H1 (cell line): ENCODE measurements at regions not wholly inside any gene's neighbourhood (a gene's known extent, or its start where the extent isn't known, plus 50 kb on each side); places are given as distances from the start of the nearest gene placed in this dataset.

Experiments
- CTCF ChIA-PET: fragments of 300-600 bp; sonication (Branson Sonifier 250); formaldehyde crosslinking; loops from one replicate; lab custom pipeline; 2021; ENCODE audit not compliant: partially characterized antibody; lab: Charles Lee
- POLR2A ChIA-PET: fragments of 300-600 bp; sonication (Branson Sonifier 250); formaldehyde crosslinking; loops from one replicate; lab custom pipeline; 2021; ENCODE audit warnings: inconsistent platforms; ENCODE audit not compliant: partially characterized antibody; lab: Charles Lee
- DNase-seq, 2 experiments: peaks; one replicate each; pipeline versions ENCODE4 v3.0.0 to v3.0.0-alpha.2; 2010 to 2022; ENCODE audit warnings: low spot score in 2 of 2, low read depth in 1 of 2, mixed read lengths in 1 of 2
- FAIRE-seq: peaks from 2 replicates; lab custom pipeline; 2011; peaks lifted over from hg19 to GRCh38; lab: Jason Lieb, UNC
- H2AFZ ChIP-seq: 2 replicates; pipeline ENCODE4 v1.8.1; 2012; ENCODE audit warnings: low read length, inconsistent platforms
- H2AK5ac ChIP-seq: 2 replicates; pipeline ENCODE4 v1.6.1; 2013; ENCODE audit warnings: low read depth, low read length
- H2BK120ac ChIP-seq: replicated peaks from 2 replicates; pipeline ENCODE3; 2013; ENCODE audit warnings: low read depth, low read length, inconsistent platforms
- H2BK12ac ChIP-seq: 2 replicates; pipeline ENCODE4 v1.6.1; 2013; ENCODE audit warnings: low read depth, low read length
- H2BK15ac ChIP-seq: 2 replicates; pipeline ENCODE4 v1.6.1; 2013; ENCODE audit warnings: low read length
- H2BK20ac ChIP-seq: 2 replicates; pipeline ENCODE4 v1.6.1; 2013; ENCODE audit warnings: low read length
- H2BK5ac ChIP-seq: 2 replicates; pipeline ENCODE4 v1.6.1; 2013; ENCODE audit warnings: low read depth, low read length
- H3K14ac ChIP-seq: 2 replicates; pipeline ENCODE4 v1.6.1; 2013; ENCODE audit warnings: inconsistent platforms; ENCODE audit not compliant: insufficient read length
- H3K18ac ChIP-seq: 2 replicates; pipeline ENCODE4 v1.6.1; 2013; ENCODE audit warnings: low read length; ENCODE audit errors: extremely low read depth
- H3K23ac ChIP-seq: 2 replicates; pipeline ENCODE4 v1.6.1; 2013; ENCODE audit warnings: inconsistent platforms; ENCODE audit not compliant: insufficient read length
- H3K23me2 ChIP-seq: 2 replicates; pipeline ENCODE4 v1.6.1; 2013; ENCODE audit warnings: low read depth, low read length
- H3K27ac ChIP-seq: 2 replicates; pipeline ENCODE4 v1.6.1; 2011; ENCODE audit warnings: low read depth, low read length, inconsistent platforms
- H3K27me3 ChIP-seq, 4 experiments: replicated peaks in 1 of 4; 1 replicate in 1 of 4; 2 replicates in 3 of 4; pipeline versions ENCODE4 v1.6.1 to v1.8.1; 2011 to 2013; ENCODE audit warnings: low read length in 3 of 4, mild to moderate bottlenecking in 3 of 4, inconsistent platforms in 2 of 4, mixed read lengths in 2 of 4, moderate library complexity in 1 of 4; ENCODE audit not compliant: control insufficient read depth in 3 of 4, insufficient read depth in 3 of 4; ENCODE audit errors: extremely low read depth in 1 of 4
- H3K36me3 ChIP-seq, 4 experiments: 2 replicates each; pipeline versions ENCODE4 v1.6.1 to v1.8.1; 2011 to 2013; ENCODE audit warnings: mild to moderate bottlenecking in 4 of 4, low read length in 3 of 4, moderate library complexity in 2 of 4, control low read depth in 1 of 4, inconsistent platforms in 1 of 4; ENCODE audit not compliant: insufficient read depth in 4 of 4, control insufficient read depth in 2 of 4
- H3K4ac ChIP-seq: replicated peaks from 2 replicates; pipeline ENCODE3; 2013; ENCODE audit warnings: low read length, low read depth, mixed read lengths, inconsistent platforms; ENCODE audit not compliant: insufficient read length
- H3K4me1 ChIP-seq, 4 experiments: replicated peaks in 1 of 4; 1 replicate in 1 of 4; 2 replicates in 3 of 4; pipeline versions ENCODE4 v1.6.1 to v1.8.1; 2011 to 2013; ENCODE audit warnings: low read length in 3 of 4, inconsistent platforms in 2 of 4, mixed read lengths in 1 of 4; ENCODE audit not compliant: insufficient read depth in 4 of 4, control insufficient read depth in 3 of 4
- H3K4me2 ChIP-seq, 2 experiments: 2 replicates each; pipeline versions ENCODE4 v1.6.1 to v1.8.1; 2011 to 2013; ENCODE audit warnings: low read depth in 2 of 2, low read length in 2 of 2, control low read depth in 1 of 2, inconsistent platforms in 1 of 2, mild to moderate bottlenecking in 1 of 2; ENCODE audit not compliant: insufficient read depth in 1 of 2
- H3K4me3 ChIP-seq, 4 experiments: fragments of 200-600, 300-600 bp in 1 of 4; sonication (generic), shearing (Covaris generic), sonication (Bioruptor Twin) in 1 of 4; 2 replicates each; pipeline versions ENCODE4 v1.5.1 to v1.8.1; 2011 to 2016; ENCODE audit warnings: low read length in 4 of 4, low read depth in 3 of 4, control low read depth in 2 of 4, inconsistent platforms in 2 of 4, mild to moderate bottlenecking in 2 of 4, mixed read lengths in 1 of 4, moderate library complexity in 1 of 4; ENCODE audit not compliant: insufficient read depth in 2 of 4; ENCODE audit errors: extremely low read depth in 1 of 4
- H3K56ac ChIP-seq: replicated peaks from 2 replicates; pipeline ENCODE3; 2013; ENCODE audit warnings: low read depth, mild to moderate bottlenecking, mixed read lengths, low read length, inconsistent platforms; ENCODE audit not compliant: insufficient read length
- H3K79me1 ChIP-seq: 2 replicates; pipeline ENCODE4 v1.6.1; 2013; ENCODE audit warnings: low read depth, low read length, control low read depth
- H3K79me2 ChIP-seq, 2 experiments: 2 replicates each; pipeline versions ENCODE4 v1.6.1 to v1.8.1; 2012 to 2013; ENCODE audit warnings: low read length in 2 of 2, mild to moderate bottlenecking in 2 of 2, inconsistent platforms in 1 of 2; ENCODE audit not compliant: insufficient read depth in 2 of 2, control insufficient read depth in 1 of 2
- H3K9ac ChIP-seq, 4 experiments: replicated peaks in 1 of 4; 1 replicate in 1 of 4; 2 replicates in 3 of 4; pipeline versions ENCODE4 v1.6.1 to v1.8.1; 2011 to 2013; ENCODE audit warnings: low read depth in 3 of 4, low read length in 3 of 4, control low read depth in 2 of 4, mild to moderate bottlenecking in 2 of 4, moderate library complexity in 2 of 4, inconsistent platforms in 1 of 4; ENCODE audit errors: extremely low read depth in 1 of 4
- H3K9me3 ChIP-seq, 2 experiments: 2 replicates each; pipeline versions ENCODE4 v1.6.1 to v1.8.1; 2012 to 2013; ENCODE audit warnings: mild to moderate bottlenecking in 2 of 2, moderate library complexity in 2 of 2, control low read depth in 1 of 2, inconsistent platforms in 1 of 2, low read depth in 1 of 2, low read length in 1 of 2, mixed read lengths in 1 of 2; ENCODE audit not compliant: insufficient read depth in 2 of 2
- H4K20me1 ChIP-seq, 2 experiments: replicated peaks in 1 of 2; 2 replicates each; pipeline versions ENCODE3 to v1.8.1; 2011 to 2013; ENCODE audit warnings: inconsistent platforms in 2 of 2, low read length in 2 of 2, mild to moderate bottlenecking in 1 of 2; ENCODE audit not compliant: insufficient read depth in 2 of 2, control insufficient read depth in 1 of 2
- H4K5ac ChIP-seq: 2 replicates; pipeline ENCODE4 v1.6.1; 2013; ENCODE audit warnings: low read length, low read depth, mixed read lengths, inconsistent platforms; ENCODE audit not compliant: insufficient read length
- H4K8ac ChIP-seq: 2 replicates; pipeline ENCODE4 v1.8.0; 2013; ENCODE audit warnings: mild to moderate bottlenecking, moderate library complexity, low read length, inconsistent platforms; ENCODE audit not compliant: insufficient read depth; ENCODE audit errors: extremely low read depth
- H4K91ac ChIP-seq: replicated peaks from 2 replicates; pipeline ENCODE3; 2013; ENCODE audit warnings: low read length, mixed read lengths, inconsistent platforms; ENCODE audit not compliant: insufficient read length
- BRCA1 ChIP-seq: IDR thresholded peaks from 2 replicates; pipeline ENCODE4 v1.6.1; 2012; ENCODE audit warnings: low read depth, low read length, improper control_type of control experiment
- CHD1 ChIP-seq: IDR thresholded peaks from 2 replicates; pipeline ENCODE4 v1.6.1; 2012; ENCODE audit warnings: low read depth, low read length, improper control_type of control experiment
- JUN ChIP-seq: IDR thresholded peaks from 2 replicates; pipeline ENCODE4 v1.6.1; 2011; ENCODE audit warnings: low read depth, mild to moderate bottlenecking, improper control_type of control experiment, low read length
- KDM5A ChIP-seq: fragments of 200-600 bp; IDR thresholded peaks from 2 replicates; pipeline ENCODE4 v1.7.1; 2012; ENCODE audit warnings: mild to moderate bottlenecking, low read length, inconsistent platforms, mixed read lengths
- NRF1 ChIP-seq: IDR thresholded peaks from 2 replicates; pipeline ENCODE4 v1.6.1; 2011; ENCODE audit warnings: mild to moderate bottlenecking, low read depth, low read length, improper control_type of control experiment
- RAD21 ChIP-seq, 2 experiments: IDR thresholded peaks in 1 of 2; conservative IDR thresholded peaks in 1 of 2; 2 replicates each; pipeline ENCODE4 v1.6.1; 2011; ENCODE audit warnings: low read depth in 2 of 2, low read length in 2 of 2, improper control_type of control experiment in 1 of 2, inconsistent platforms in 1 of 2, mild to moderate bottlenecking in 1 of 2, moderate library complexity in 1 of 2
- RXRA ChIP-seq: IDR thresholded peaks from 2 replicates; pipeline ENCODE4 v1.6.1; 2011; ENCODE audit warnings: low read depth, mild to moderate bottlenecking, low read length, moderate library complexity; ENCODE audit not compliant: insufficient read depth
- SIRT6 ChIP-seq: IDR thresholded peaks from one replicate; pipeline ENCODE4 v1.7.1; 2012; ENCODE audit warnings: low read length, inconsistent platforms
- SIX5 ChIP-seq: IDR thresholded peaks from 2 replicates; pipeline ENCODE4 v1.6.1; 2011; ENCODE audit warnings: mild to moderate bottlenecking, low read depth, low read length
- ZNF274 ChIP-seq: IDR thresholded peaks from 2 replicates; pipeline ENCODE4 v1.7.0; 2012; ENCODE audit warnings: low read length, borderline replicate concordance; ENCODE audit errors: extremely low read depth
- WGBS, 2 experiments: shearing (Covaris generic) in 1 of 2; methylation state at CpG; one replicate each; pipeline versions ENCODE4 v1.1.6 to v1.1.7; 2013 to 2015; ENCODE audit warnings: low lambda C conversion rate in 2 of 2, mixed read lengths in 2 of 2, inconsistent platforms in 1 of 2, low coverage in 1 of 2, missing lambda C conversion rate in 1 of 2; ENCODE audit not compliant: insufficient replicate concordance in 2 of 2, insufficient coverage in 1 of 2, insufficient read length in 1 of 2; ENCODE audit errors: extremely low coverage in 1 of 2, missing lambda C conversion rate in 1 of 2; 5-methylcytosine and 5-hydroxymethylcytosine counted together
- TF ChIP-seq, protein P1 (sequence below), 3 experiments: IDR thresholded peaks; 1 replicate in 2 of 3; 2 replicates in 1 of 3; pipeline versions ENCODE4 v1.5.1 to v1.6.1; 2011; ENCODE audit warnings: low read length in 3 of 3, mild to moderate bottlenecking in 3 of 3, inconsistent platforms in 2 of 3, low read depth in 1 of 3, moderate library complexity in 1 of 3; ENCODE audit not compliant: insufficient read depth in 1 of 3; ENCODE audit errors: control extremely low read depth in 1 of 3

DNA sequence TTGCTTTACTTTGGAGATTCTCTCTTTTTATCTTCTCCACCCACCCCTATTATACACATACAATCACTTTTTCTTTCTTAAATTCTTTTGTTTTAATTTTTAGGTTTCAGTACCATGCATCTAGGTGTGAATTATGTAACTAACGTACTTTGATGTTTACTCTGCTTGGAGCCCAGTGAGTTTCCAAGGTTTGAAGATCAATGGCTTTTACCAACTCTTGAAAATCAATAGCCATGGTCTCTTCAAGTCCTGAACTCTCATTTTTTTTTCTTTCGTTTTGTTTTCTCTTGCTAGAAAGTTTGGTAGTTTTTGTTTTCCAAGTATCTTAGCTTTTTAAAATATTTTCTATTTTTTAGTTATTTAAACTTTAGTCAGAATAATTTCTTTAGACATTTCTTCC, 417.2 kb downstream of the ZBBX start:
- Histone ChIP-seq H2BK12ac (no peak overlapping the region), H3K27me3 (no peaks in the 10 kb centered on the region), H3K79me2 (no peaks in the 10 kb centered on the region), H3K9me3 (no peaks in the 10 kb centered on the region), H4K91ac (no peak overlapping the region), H3K27ac (no peak overlapping the region), H3K4ac (no peak overlapping the region), H2AFZ (no peak overlapping the region), H2BK5ac (no peak overlapping the region), H2BK120ac (no peak overlapping the region), H3K4me2 (no peak overlapping the region), H3K18ac (no peak overlapping the region), H2AK5ac (no peak overlapping the region), H3K79me1 (no peaks in the 10 kb centered on the region), H2BK15ac (no peak overlapping the region), H4K5ac (no peak overlapping the region), H3K9ac (no peak overlapping the region)
- CTCF ChIA-PET, result no interaction called here
- no peak for DNase-seq
- FAIRE-seq, result no peak
- no peak for TF ChIP-seq NRF1
- no peak for TF ChIP-seq SIRT6
- TF ChIP-seq BRCA1, result no peak
- TF ChIP-seq SIX5, result no peak
- TF ChIP-seq RAD21 (IDR thresholded peaks at IDR 0.05 in 1 of 2, conservative IDR thresholded peaks at IDR 0.05 in 1 of 2; ENCODE audit: low read depth in 2 of 2, low read length in 2 of 2), result no peak
- no peak for TF ChIP-seq JUN
- TF ChIP-seq KDM5A, result no peak
- TF ChIP-seq, protein P1, sequence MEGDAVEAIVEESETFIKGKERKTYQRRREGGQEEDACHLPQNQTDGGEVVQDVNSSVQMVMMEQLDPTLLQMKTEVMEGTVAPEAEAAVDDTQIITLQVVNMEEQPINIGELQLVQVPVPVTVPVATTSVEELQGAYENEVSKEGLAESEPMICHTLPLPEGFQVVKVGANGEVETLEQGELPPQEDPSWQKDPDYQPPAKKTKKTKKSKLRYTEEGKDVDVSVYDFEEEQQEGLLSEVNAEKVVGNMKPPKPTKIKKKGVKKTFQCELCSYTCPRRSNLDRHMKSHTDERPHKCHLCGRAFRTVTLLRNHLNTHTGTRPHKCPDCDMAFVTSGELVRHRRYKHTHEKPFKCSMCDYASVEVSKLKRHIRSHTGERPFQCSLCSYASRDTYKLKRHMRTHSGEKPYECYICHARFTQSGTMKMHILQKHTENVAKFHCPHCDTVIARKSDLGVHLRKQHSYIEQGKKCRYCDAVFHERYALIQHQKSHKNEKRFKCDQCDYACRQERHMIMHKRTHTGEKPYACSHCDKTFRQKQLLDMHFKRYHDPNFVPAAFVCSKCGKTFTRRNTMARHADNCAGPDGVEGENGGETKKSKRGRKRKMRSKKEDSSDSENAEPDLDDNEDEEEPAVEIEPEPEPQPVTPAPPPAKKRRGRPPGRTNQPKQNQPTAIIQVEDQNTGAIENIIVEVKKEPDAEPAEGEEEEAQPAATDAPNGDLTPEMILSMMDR (IDR thresholded peaks at IDR 0.05; ENCODE audit: control extremely low read depth in 1 of 3, insufficient read depth in 1 of 3, low read depth in 1 of 3, low read length in 3 of 3), result no peak
- TF ChIP-seq ZNF274, result no peak
- TF ChIP-seq RXRA, result no peak
- TF ChIP-seq CHD1, result no peak
- TF ChIP-seq, all 59 proteins: peak for 0
- Histone ChIP-seq H3K23me2 (no peaks in the 10 kb centered on the region), H3K14ac (no peak overlapping the region), H3K56ac (no peak overlapping the region), H3K23ac (no peak overlapping the region), H3K4me3 (no peak overlapping the region), H4K8ac (no peak overlapping the region), H3K36me3 (no peaks in the 10 kb centered on the region), H4K20me1 (no peaks in the 10 kb centered on the region), H3K4me1 (no peaks in the 10 kb centered on the region), H2BK20ac (no peak overlapping the region)
- WGBS, 2 experiments, result 87% methylated on average over 2 of the region's 2 CpGs; no CpG with 5 or more reads in 1 of the 2 experiments
- POLR2A ChIA-PET, result no interaction called here
